ENCODE measurements at regions not wholly inside any gene's neighbourhood (a gene's known extent, or its start where the extent isn't known, plus 50 kb on each side); places are given as distances from the start of the nearest gene placed in this dataset.
A peak's percentile ranks its signal among the peaks of the same experiment; 100 is the strongest.

DNA sequence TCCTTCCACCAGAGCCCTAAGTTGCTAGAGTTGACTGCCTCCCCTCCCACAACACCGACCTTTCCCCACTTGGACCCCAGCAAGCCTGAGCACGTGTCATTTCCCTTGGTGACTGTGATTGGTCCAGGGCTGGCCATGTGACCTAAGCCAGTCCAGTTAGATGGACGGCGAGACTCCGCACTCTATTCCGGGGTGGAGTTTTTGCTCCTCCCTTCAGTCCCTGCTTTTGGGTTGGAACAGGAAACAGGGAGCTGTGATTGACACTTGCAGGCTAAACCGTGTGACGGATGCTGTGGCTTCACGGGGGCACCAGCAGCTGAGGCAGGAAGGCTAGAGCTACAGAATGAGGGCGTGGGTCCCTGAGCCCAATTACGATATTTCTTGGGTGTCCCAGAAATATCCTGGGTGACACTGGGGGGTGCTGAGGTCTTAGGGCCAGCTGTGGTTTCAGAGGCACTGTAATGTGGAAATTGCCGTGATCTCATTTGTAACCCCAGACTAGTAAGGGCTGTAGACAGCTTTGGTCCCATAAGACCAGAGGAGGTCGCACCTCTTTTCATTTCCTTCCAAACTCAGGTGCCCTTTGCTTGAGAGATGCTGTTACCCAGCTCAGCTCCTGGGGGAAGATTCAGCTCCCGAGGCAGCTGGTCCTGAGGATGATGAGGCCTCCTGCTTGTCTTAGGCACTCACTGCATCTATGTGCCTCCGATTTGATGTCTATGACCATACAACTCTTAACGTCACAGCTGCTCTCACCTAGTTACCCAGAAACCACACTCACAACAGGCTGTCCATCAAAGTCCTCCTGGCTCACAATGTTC lies 102.7 kb upstream of the NPTX2 start:
- DNase-seq = no peak

DNA sequence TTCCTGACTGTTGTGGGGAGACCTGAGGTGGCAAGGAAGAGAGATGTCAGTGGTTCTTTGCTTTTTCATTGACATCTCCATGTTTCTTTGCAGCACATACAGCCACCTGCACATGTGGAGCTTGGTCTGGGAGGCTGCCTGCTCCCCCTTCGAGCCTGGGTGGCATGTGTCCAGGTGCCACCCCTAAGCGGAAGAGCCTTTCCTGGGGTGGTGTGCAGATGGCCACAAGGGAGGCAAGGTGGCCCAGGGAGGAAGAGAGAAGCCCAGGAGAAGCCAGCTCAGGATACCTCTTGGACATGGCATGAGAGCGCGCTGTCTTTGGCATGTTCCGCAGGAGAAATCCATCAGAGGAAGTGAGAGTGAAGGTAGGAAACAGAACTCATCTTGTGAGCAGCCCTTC lies 105.9 kb upstream of the NPTX2 start:
- DNase-seq = no peak

DNA sequence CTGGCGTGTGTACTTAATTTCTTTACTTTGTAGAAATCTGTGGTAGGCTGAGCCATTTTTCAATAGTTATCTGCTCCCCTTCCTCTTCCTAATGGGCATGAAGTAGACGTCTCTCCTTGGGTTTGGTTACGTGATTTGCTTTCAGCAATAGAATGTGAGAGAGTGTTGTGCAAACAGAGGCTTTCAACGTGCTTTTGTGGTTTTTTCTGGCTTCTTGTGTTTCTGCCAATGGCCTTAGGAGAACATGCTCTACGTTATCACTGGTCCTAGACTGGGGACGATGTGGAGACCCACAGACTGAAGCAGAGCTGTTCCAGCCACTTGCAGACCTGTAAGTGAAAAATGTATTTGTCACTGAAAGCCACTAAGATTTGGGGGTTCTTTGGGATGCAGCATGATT lies 107.2 kb upstream of the NPTX2 start:
- no peak for DNase-seq

DNA sequence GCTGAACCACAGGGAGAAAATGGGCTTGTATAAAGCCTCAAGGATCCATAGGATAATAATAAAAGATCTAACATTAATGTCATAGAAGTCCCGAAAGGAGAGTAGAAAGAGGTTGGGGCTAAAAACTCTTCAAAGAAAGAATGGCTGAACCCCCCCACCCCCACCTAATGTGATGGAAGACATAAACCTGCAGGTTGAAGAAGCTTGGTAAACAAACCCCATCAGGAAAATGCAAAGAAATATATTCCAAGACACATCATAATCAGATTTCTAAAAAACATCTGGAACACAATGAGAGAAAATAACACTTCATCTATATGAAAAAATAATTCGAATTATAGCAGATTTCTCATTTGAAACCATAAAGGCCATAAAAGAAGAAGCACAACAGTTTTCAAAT lies 105.6 kb upstream of the BAIAP2L1 start:
- no peak for DNase-seq

DNA sequence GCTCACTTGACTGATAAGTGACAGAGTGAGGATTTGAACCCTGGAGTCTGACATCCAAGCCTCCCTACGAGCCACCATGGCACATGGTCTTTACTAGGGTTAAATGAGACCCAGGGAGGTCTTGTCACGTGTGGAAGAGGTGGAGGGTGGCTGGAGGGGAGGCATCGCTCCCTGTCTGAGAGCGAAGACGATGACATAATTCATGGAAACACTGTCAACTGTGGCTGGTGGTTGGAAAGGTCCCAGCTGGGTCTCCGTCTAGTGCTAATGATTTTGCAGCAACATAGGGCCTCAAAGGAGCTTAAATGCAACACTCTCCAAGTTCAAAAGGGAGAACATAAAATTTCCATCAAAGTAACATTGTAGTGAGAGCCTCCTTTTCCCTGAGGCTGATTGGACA lies 99.9 kb upstream of the BAIAP2L1 start:
- DNase-seq = no peak

DNA sequence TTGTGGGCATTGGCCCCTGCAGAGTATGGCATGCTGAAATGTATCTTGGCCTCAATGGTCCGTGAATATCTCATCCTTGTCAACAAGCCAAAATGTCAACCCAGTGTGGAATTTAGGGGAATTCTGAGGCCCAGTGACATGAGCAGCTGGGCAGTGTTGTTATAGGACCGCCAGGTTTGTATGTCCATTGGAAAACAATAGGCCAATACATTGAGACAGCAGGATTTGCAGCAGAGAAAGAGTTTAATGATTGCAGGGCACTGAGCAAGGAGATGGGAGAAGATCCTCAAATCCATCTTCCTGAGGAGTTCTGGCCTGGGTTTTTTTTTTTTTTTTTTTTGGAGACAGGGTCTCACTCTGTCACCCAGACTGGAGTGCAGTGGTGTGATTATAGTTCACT lies 95.7 kb upstream of the BAIAP2L1 start:
- DNase-seq = no peak

DNA sequence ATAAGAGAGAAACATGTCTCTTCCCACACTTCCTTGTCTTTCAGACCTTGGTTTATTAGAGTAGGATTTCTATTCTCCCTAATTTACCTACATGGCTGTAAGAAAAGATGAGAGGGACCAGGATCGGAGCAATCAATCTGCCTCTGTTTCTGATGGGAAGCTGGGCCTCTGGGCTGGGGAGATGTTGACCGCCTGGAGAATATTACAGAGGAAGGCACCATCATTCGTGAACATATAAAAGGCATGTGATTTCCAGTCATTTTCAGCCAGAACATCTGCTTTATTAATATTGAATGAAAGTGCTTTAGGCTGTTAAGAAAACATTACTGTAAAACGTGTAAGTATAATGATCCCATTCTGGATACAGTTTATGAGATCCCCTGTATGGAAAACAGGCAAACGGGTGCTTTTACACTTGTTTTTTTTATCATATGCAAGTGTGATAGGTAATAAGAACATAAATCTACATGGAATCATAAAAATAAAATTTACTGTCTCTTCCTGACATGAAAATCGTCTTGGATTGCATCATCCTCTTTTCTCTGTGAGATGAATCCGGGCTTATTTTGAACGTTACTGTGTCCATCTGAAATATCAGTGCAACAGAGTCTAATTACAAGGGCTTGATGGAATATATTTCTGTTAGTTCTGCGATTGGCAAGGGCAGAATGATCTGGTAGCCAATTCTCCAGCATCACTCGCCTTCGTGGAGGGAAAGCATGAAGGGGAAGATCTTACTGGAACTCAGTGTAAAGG lies 94.5 kb upstream of the BAIAP2L1 start:
- DNase-seq = no peak

DNA sequence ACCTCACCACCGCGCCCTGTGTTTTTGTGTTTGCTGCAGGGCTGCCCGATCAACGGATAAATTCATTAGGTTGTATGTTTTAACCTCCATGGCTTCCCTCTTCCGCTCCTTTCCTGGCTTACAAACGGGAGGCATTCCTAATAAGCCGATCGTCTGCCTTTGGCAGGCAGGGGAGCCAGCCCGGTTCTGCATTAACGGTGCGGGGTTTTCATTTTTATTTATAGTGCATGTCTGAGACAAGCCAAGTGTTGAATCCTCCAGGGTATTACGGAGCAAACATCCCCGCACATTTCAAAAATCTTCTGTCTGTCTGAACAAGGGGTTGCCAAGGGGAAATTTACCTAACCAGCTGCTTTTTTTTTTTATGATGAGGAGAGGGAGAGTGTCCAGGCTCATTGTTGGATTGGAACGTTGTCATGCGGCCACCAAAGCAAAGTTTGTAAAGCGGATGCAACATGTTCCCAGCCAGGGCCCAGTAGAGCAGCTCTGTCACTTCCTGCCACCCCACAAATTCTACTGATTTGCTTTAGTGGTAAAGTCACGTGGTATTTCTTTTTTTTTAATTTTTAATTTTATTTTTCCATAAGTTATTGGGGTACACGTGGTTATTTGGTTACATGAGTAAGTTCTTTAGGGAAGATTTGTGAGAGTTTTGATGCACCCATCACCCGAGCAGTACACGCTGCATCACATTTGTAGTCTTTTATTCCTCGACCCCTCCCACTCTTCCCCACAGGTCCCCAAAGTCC lies 92.3 kb upstream of the BAIAP2L1 start:
- DNase-seq = no peak

DNA sequence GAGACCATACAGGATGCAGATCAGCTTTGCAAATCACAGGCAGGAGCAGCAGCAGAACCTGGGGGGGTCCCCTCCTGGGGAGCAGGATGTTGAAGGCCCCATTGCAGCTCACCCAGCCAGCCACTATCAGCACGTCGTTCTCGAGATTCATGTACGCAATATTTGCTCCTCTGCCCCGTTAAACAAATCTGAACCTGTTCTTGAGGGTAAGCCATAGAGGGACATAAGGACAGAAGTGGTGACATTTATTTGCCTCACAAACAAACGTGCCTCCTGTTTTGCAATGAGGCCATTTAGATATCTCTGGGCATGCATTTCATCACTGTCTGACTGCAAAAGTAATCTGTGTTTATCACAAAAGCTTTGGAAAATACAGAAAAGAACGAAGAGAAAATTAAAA lies 87.3 kb upstream of the BAIAP2L1 start:
- peak; percentile 28 for DNase-seq

DNA sequence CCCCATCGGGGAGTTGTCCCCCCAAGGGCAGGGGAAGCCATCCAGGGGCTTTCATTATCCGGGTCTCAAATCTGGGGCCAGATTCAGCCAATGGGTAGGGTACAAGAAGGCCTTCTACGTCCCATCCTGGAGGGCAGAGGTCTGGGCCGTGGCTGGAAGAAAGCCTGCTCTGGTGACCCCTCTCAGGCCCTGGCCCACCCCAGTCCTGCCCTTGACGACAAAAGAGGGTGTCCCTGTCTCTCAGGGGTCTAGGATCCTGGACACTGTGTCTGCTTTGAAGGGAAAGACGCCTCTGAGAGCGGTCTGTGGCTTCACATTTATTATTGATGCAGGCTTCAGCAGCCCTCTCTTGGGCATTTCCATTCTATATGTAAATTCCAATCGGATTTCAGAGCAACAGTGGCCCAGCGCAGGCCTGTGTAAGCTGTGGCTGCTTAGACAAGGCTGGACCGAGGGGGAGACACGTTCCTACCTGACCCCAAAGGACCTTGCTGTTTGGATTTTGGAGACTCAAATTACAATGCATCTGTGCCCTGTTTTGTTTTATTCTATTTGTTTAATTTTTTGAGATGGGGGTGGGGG lies 83.2 kb upstream of the BAIAP2L1 start:
- DNase-seq = peak; percentile 19

DNA sequence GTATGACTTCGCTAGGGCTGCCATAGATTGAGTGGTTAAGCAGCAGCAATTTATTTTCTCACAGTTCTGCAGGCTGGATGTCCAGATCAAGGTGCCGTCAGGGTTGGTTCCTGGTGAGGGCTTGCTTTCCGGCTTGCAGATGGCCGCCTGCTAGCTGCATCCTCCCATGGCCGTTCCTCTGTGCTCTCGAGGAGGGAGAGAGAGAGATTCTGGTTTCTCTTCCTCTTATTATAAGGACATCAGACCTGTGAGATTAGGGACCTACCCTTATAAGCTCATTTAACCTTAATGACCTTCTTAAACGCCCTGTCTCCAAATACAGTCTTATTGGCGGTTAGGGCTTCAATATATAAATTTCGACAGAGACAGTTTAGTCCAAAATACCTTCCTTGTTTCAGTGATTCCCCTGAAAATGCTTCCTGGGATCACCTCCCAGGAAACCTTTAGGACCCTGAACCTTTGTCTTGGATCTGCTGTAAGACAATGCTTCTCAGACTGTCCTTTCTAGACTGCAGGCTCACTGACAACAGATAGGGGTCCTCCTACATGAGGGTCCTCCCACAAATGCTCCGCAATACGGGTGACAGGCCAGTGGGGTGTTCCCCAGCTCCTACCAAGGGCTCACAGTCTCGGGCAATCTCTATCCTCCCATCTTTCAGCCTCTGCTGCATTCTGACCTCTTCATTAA lies 82.5 kb upstream of the BAIAP2L1 start:
- DNase-seq = no peak

DNA sequence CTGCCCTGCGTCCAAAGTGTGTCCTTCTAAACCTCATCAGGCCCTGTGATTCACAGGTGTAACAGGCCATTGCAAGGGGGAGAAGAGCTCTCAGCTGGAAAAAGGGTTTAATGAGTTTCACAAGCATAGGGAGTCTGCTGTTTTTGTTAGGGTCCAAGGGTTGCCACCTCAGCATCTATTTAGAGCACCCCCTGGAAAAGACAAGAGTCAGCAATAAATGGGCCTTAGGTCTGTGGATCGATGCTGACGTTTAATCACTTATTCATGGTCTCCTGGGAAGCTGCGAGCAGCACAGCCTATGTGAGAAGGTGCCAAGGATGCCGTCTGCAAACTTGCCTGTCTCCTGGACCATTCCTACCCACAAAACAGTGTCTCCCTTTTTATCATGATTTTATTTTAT lies 78.4 kb upstream of the BAIAP2L1 start:
- no peak for DNase-seq

DNA sequence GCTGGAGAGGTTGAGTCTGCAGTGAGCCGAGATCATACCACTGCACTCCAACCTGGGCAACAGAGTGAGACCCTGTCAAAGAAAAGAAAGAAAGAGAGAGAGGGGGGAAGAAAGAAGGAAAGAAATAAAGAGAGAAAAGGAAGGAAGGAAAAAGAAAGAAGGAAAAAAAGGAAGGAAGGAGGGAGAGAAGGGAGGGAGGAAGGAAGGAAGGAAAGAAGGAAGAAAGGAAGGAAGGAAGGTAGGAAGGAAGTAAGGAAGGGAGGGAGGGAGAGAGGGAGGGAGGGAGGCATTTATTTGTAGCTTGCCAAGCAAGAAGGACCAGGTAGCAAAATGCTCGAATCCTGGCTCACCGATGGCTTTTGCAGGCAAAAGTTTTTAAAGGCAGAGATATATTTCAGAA lies 74.5 kb upstream of the BAIAP2L1 start:
- DNase-seq = no peak

DNA sequence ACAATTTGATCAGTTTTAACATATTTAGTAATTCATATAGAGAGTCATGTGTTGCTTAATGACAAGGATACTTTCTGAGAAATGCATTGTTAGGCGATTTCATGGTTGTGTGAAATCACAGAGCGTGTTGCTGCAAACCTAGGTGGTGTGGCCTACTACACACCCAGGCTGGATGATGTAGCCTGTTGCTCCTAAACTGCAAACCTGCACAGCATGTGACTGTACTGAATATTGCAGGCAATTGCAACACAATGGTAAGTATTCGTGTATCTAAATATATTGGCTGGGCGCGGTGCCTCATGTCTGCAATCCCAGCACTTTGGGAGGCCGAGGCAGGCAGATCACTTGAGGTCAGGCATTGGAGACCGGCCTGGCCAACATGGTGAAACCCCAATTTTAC lies 73.7 kb upstream of the BAIAP2L1 start:
- DNase-seq = no peak

DNA sequence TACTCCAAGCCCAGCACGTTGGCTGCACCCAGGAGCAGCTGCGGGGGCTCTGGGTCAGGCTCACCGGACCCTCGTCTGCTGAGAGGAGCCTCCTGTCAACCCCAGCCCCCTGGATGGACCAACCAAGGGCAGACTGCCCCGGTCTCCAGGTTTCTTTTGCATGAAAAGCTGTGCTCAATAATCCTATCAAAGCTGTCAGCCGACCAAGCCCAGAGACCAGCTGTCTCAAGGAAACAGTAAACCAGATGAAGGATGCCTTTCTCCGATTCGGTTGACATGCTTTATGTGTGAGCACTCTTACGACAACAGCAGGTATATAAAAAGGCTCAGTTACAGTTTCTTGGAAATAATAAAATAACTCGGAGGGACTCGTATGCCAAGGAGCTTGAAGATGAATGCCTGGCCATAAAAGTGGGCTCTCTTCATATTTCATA lies 71.6 kb upstream of the BAIAP2L1 start:
- no peak for DNase-seq

DNA sequence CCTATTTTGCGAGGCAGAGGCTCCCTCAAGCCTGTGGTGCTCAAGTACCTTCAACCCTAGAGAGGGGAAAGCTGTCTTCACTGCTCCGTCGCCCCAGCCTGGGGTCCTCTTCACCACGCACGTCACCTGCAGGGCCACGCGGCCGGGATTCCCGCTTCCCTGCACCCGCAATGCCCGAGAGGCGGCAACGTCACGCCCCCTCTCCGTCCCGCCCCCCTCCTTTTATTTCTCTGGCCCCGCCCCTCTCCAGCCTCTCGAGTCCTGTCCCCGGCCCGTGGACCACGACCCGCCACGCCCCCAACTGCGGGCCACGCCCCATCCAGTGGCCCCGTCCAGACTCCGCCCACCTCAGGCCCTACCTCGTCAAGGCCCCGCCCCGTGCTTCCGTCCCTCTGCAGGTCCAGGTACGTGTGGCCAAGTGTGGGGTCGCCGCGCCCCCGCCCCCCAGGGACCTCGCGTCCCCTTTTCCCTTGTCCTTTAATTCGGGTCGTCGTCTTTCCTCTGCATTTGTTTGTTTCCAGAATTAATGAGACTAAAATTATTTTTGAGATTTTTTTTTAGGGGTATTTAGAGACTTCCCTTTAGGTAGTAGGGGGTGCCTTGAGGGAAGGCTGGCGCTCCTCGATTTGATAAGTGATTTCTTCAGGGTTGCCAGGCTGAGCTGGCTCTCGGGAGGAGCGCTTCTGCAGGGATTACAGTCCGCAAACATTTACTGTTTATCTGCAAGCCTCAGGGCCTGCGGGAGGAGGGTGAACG lies 69.8 kb upstream of the BAIAP2L1 start:
- peak; percentile 70 for DNase-seq

DNA sequence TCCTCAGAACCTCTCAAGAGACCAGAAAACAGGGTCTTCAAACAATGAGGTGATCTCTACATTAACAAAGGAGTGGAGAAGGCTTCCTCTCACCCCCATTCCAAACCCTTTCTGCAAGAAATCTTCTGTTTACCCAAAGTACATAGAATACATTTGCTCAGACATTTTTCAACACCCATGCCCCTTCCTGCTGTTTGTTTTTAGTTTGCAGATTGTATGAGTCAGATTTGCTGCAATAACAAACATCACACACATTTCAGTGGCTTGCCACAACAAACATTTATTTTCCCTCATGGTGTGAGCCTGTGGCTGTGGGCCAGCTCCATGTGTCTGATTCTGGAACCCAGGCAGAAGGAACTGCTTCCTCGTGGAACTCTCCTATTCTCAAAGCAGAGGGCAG lies 68.2 kb upstream of the BAIAP2L1 start:
- DNase-seq = no peak

DNA sequence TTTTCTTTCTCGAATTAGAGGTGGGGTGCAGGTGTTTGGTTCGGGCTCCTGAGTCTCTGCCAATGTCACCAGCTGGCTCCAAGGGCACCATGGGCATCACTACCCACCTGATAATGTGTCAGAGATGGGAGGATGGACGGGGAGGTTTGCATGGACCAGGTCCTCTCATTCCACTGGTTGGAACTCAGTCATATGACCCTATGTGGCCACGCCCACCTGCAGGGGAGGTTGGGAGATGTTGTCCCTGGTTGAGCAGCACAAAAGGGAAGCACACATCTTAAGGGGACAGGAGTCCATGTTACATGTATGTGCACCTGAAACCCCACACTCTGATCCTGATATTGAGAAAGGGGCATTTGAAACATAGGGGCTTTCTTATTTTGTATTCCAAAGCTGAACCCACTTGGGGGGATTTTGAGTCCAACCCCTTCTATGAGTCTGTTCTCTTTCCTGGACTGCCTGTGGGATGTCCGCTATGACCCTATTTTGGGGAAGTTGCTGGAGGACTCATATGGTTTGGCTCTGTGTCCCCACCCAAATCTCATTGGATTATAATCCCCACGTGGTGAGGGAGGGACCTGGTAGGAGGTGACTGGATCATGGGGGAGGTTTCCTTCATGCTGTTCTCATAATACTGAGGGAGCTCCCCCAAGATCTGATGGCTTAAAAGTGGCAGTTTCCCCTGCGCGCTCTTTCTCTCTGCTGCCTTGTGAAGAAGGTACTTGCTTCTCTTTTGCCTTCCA lies 66.9 kb upstream of the BAIAP2L1 start:
- no peak for DNase-seq

DNA sequence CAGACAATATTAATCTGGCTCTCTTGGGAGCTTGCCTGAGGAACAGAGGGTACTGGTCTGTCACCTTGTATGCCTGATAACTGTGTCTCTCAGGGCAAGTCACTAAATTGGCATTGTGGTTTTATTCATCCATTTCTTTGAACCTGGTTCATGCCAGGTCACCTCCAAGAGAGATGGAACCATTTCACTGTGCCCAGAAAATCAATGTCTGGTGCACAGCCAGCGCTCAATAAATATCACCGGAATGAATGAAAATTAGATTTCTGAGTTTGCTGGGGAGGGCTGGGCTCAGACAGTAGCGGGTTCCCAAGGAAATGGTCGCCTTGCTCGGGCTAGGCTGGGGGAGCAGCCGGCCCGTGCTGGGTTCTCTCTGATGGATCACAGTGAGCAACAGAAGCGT lies 64.1 kb upstream of the BAIAP2L1 start:
- no peak for DNase-seq

DNA sequence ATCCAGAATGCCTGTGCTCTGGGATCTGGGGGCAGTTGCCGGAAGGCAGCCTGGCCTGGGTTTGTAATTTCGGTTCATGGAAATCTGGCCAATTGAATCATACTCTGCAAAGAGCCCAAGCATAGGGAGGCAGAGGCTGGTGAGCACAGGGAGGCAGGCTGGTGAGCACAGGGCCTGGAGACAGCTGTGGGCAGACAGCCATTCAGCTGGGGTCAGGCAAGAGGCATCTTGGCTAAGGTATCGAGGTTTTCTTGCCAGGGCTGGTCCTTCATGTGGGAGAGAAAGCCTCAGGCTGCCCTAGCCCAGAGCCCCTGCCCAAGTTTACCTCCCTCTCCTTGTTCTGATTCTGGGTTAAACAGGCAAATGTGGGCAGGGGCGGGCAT lies 63.7 kb upstream of the BAIAP2L1 start:
- DNase-seq = no peak

DNA sequence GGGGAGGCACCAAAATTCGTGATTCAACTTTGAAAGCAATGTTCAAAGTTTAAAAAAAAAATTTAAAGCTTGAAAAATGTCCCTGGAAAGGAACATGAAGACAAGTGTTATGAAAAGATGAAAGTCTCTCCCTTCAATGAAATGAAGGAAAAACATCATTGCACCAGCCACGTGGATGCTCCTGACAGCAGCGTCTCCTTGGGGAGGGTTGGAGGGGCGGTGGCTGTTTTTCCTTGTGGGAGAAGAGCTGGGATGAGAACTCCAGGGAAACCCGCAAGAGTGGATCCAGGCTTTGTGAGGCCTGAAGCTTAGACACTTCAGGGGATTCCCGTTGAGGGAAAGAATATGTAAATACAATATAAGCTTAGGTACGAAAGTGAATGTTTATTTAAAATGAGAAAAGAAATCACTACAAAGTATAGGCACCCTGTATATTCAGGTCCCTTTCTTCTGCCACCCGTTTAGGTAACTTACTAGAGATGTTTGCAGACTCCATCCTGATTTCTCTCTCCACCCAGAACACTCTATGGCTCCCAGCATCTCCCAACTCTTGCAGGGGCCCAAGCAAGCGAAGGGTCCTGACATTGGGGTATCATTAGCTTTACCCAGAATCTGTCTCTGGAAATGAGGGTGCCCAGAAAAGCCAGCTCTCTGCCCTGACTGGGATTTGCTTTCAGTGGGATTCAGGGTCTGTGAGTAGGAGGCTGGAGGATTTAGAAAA lies 63.1 kb upstream of the BAIAP2L1 start:
- DNase-seq = no peak
